Right atrium auricular region (tissue), 2 donors: ENCODE measurements at regions not wholly inside any gene's neighbourhood (a gene's known extent, or its start where the extent isn't known, plus 50 kb on each side); places are given as distances from the start of the nearest gene placed in this dataset.
"Not testable (repeated sequence)": the region's sequence is repeated elsewhere in the genome, so short reads cannot be mapped to it uniquely, and the experiment has no call there.

Experiments
- DNase-seq: peaks from one replicate; pipeline ENCODE4 v3.0.0-alpha.2; 2019; ENCODE audit warnings: low spot score
- H3K27ac ChIP-seq, 2 donors: fragments of 200-600 bp; sonication (generic); 1 replicate in 1 of 2; 2 replicates in 1 of 2; pipeline ENCODE4 v1.5.1; 2016 to 2019
- H3K27me3 ChIP-seq, 2 donors: fragments of 200-600 bp; sonication (generic); one replicate each; pipeline versions ENCODE4 v1.5.1 to v1.6.0; 2017 to 2019
- H3K36me3 ChIP-seq: fragments of 200-600 bp; sonication (generic); one replicate; pipeline ENCODE4 v1.5.1; 2016
- H3K4me1 ChIP-seq, 2 donors: fragments of 200-600 bp; sonication (generic); one replicate each; pipeline versions ENCODE4 v1.5.1 to v1.6.0; 2017 to 2019
- H3K4me3 ChIP-seq, 2 donors: fragments of 200-600 bp; sonication (generic); 1 replicate in 1 of 2; 2 replicates in 1 of 2; pipeline ENCODE4 v1.5.1; 2017 to 2019; ENCODE audit warnings: mild to moderate bottlenecking in 1 of 2, moderate library complexity in 1 of 2
- H3K9me3 ChIP-seq, 2 donors: fragments of 200-600 bp; sonication (generic); one replicate each; pipeline ENCODE4 v1.5.1; 2019
- CTCF ChIP-seq, 2 donors: fragments of 200-600 bp; sonication (generic); IDR thresholded peaks; one replicate each; pipeline ENCODE4 v1.5.1; 2019; ENCODE audit warnings: antibody characterized with exemption in 2 of 2

- DNase-seq, result no peak
- no peak overlapping the region for H3K4me3 ChIP-seq
- H3K36me3 ChIP-seq, result no peaks in the 10 kb centered on the region
- no peaks in the 10 kb centered on the region for H3K4me1 ChIP-seq
- no peaks in the 10 kb centered on the region for H3K9me3 ChIP-seq
- H3K27me3 ChIP-seq, result no peaks in the 10 kb centered on the region
- H3K27ac ChIP-seq, result no peak overlapping the region
- TF ChIP-seq CTCF (IDR thresholded peaks at IDR 0.05), result no peak
Measured at GRCh38 chr9:15059003-15059402, 148.8 kb upstream of the FREM1 start.

- no peaks in the 10 kb centered on the region for H3K4me1 ChIP-seq
- no peak overlapping the region for H3K4me3 ChIP-seq
- no peak overlapping the region for H3K27ac ChIP-seq
- H3K9me3 ChIP-seq, result no peaks in the 10 kb centered on the region
- H3K36me3 ChIP-seq, result no peaks in the 10 kb centered on the region
- DNase-seq, result no peak
- no peak for TF ChIP-seq CTCF (IDR thresholded peaks at IDR 0.05)
- no peaks in the 10 kb centered on the region for H3K27me3 ChIP-seq
Measured at GRCh38 chr9:15058236-15058635, 148.0 kb upstream of the FREM1 start.

GRCh38 chr9:15055284-15055683 is 145.1 kb upstream of the FREM1 start:
- H3K4me3 ChIP-seq, H3K4me1 ChIP-seq, DNase-seq, H3K27me3 ChIP-seq, H3K36me3 ChIP-seq, H3K27ac ChIP-seq, H3K9me3 ChIP-seq: not testable (repeated sequence)

- DNase-seq, result no peak
- Histone ChIP-seq H3K4me1 (no peaks in the 10 kb centered on the region), H3K9me3 (no peaks in the 10 kb centered on the region), H3K36me3 (no peaks in the 10 kb centered on the region), H3K27ac (no peak overlapping the region), H3K27me3 (no peaks in the 10 kb centered on the region), H3K4me3 (no peak overlapping the region)
- no peak for TF ChIP-seq CTCF (IDR thresholded peaks at IDR 0.05)
Measured at GRCh38 chr9:15048772-15049171, 138.5 kb upstream of the FREM1 start.

- TF ChIP-seq CTCF (IDR thresholded peaks at IDR 0.05), result no peak
- H3K9me3 ChIP-seq, result no peaks in the 10 kb centered on the region
- H3K4me3 ChIP-seq, result no peak overlapping the region
- no peak for DNase-seq
- H3K27me3 ChIP-seq, result no peaks in the 10 kb centered on the region
- no peak overlapping the region for H3K27ac ChIP-seq
- no peaks in the 10 kb centered on the region for H3K36me3 ChIP-seq
- no peaks in the 10 kb centered on the region for H3K4me1 ChIP-seq
Measured at GRCh38 chr9:15047028-15047551, 136.9 kb upstream of the FREM1 start.

GRCh38 chr9:15033316-15033715 is 123.1 kb upstream of the FREM1 start:
- Histone ChIP-seq H3K4me3 (no peak overlapping the region), H3K4me1 (no peaks in the 10 kb centered on the region), H3K36me3 (no peaks in the 10 kb centered on the region), H3K27ac (no peak overlapping the region), H3K27me3 (no peaks in the 10 kb centered on the region), H3K9me3 (no peaks in the 10 kb centered on the region)
- DNase-seq, result no peak
- no peak for TF ChIP-seq CTCF (IDR thresholded peaks at IDR 0.05)
